ENCODE measurements at regions not wholly inside any gene's neighbourhood (a gene's known extent, or its start where the extent isn't known, plus 50 kb on each side); places are given as distances from the start of the nearest gene placed in this dataset.
A peak's percentile ranks its signal among the peaks of the same experiment; 100 is the strongest.

- ATAC-seq (ENCODE audit: low read depth) = peak; percentile 36; the same call in 1 of the 3 replicates
- no peak for DNase-seq (ENCODE audit: low spot score)
- no peaks in the 10 kb centered on the region for H3K36me3 ChIP-seq (ENCODE audit: low read depth)
Measured at GRCh38 chr21:17045214-17045853, 467.5 kb upstream of the CXADR start.

GRCh38 chr21:17048974-17049373 lies 463.9 kb upstream of the CXADR start:
- TF ChIP-seq CTCF (IDR thresholded peaks at IDR 0.05; ENCODE audit: poor library complexity, severe bottlenecking) = no peak
- Histone ChIP-seq H3K27me3 (ENCODE audit: insufficient read depth, poor library complexity, severe bottlenecking) (no peaks in the 10 kb centered on the region), H3K36me3 (ENCODE audit: low read depth) (no peaks in the 10 kb centered on the region), H3K27ac (ENCODE audit: poor library complexity, severe bottlenecking) (no peak overlapping the region), H3K4me3 (ENCODE audit: severe bottlenecking) (no peak overlapping the region), H3K4me1 (ENCODE audit: insufficient read depth, poor library complexity, severe bottlenecking) (no peaks in the 10 kb centered on the region), H3K9me3 (ENCODE audit: severe bottlenecking) (no peaks in the 10 kb centered on the region)
- ATAC-seq (ENCODE audit: low read depth) = no peak
- no peak for DNase-seq (ENCODE audit: low spot score)

More at GRCh38 chr21:17045214-17045853, 467.5 kb upstream of the CXADR start:
- H3K4me3 ChIP-seq (ENCODE audit: severe bottlenecking) = no peak overlapping the region
- H3K9me3 ChIP-seq (ENCODE audit: severe bottlenecking) = no peaks in the 10 kb centered on the region
- no peak overlapping the region for H3K27ac ChIP-seq (ENCODE audit: poor library complexity, severe bottlenecking)
- no peaks in the 10 kb centered on the region for H3K27me3 ChIP-seq (ENCODE audit: insufficient read depth, poor library complexity, severe bottlenecking)
- peak; percentile 51 for TF ChIP-seq CTCF (IDR thresholded peaks at IDR 0.05; ENCODE audit: poor library complexity, severe bottlenecking)
- H3K4me1 ChIP-seq (ENCODE audit: insufficient read depth, poor library complexity, severe bottlenecking) = no peaks in the 10 kb centered on the region

- no peaks in the 10 kb centered on the region for H3K36me3 ChIP-seq (ENCODE audit: low read depth)
Measured at GRCh38 chr21:17050156-17050555, 462.7 kb upstream of the CXADR start.

GRCh38 chr21:17050646-17051045 lies 462.2 kb upstream of the CXADR start:
- no peaks in the 10 kb centered on the region for H3K9me3 ChIP-seq (ENCODE audit: severe bottlenecking)
- H3K36me3 ChIP-seq (ENCODE audit: low read depth) = no peaks in the 10 kb centered on the region
- ATAC-seq (ENCODE audit: low read depth) = no peak
- DNase-seq (ENCODE audit: low spot score) = no peak
- no peak overlapping the region for H3K27ac ChIP-seq (ENCODE audit: poor library complexity, severe bottlenecking)
- no peaks in the 10 kb centered on the region for H3K4me1 ChIP-seq (ENCODE audit: insufficient read depth, poor library complexity, severe bottlenecking)
- no peaks in the 10 kb centered on the region for H3K27me3 ChIP-seq (ENCODE audit: insufficient read depth, poor library complexity, severe bottlenecking)
- no peak for TF ChIP-seq CTCF (IDR thresholded peaks at IDR 0.05; ENCODE audit: poor library complexity, severe bottlenecking)
- H3K4me3 ChIP-seq (ENCODE audit: severe bottlenecking) = no peak overlapping the region

More at GRCh38 chr21:17050156-17050555, 462.7 kb upstream of the CXADR start:
- no peaks in the 10 kb centered on the region for H3K4me1 ChIP-seq (ENCODE audit: insufficient read depth, poor library complexity, severe bottlenecking)
- H3K4me3 ChIP-seq (ENCODE audit: severe bottlenecking) = no peak overlapping the region
- no peak overlapping the region for H3K27ac ChIP-seq (ENCODE audit: poor library complexity, severe bottlenecking)
- H3K9me3 ChIP-seq (ENCODE audit: severe bottlenecking) = no peaks in the 10 kb centered on the region
- H3K27me3 ChIP-seq (ENCODE audit: insufficient read depth, poor library complexity, severe bottlenecking) = no peaks in the 10 kb centered on the region
- DNase-seq (ENCODE audit: low spot score) (no peak), ATAC-seq (ENCODE audit: low read depth) (no peak)
- no peak for TF ChIP-seq CTCF (IDR thresholded peaks at IDR 0.05; ENCODE audit: poor library complexity, severe bottlenecking)

GRCh38 chr21:17051054-17051453 lies 461.8 kb upstream of the CXADR start:
- no peaks in the 10 kb centered on the region for H3K27me3 ChIP-seq (ENCODE audit: insufficient read depth, poor library complexity, severe bottlenecking)
- no peaks in the 10 kb centered on the region for H3K4me1 ChIP-seq (ENCODE audit: insufficient read depth, poor library complexity, severe bottlenecking)
- no peak for ATAC-seq (ENCODE audit: low read depth)
- no peak overlapping the region for H3K4me3 ChIP-seq (ENCODE audit: severe bottlenecking)
- no peak for DNase-seq (ENCODE audit: low spot score)
- H3K27ac ChIP-seq (ENCODE audit: poor library complexity, severe bottlenecking) = no peak overlapping the region
- no peaks in the 10 kb centered on the region for H3K9me3 ChIP-seq (ENCODE audit: severe bottlenecking)
- H3K36me3 ChIP-seq (ENCODE audit: low read depth) = no peaks in the 10 kb centered on the region
- no peak for TF ChIP-seq CTCF (IDR thresholded peaks at IDR 0.05; ENCODE audit: poor library complexity, severe bottlenecking)

All from RWPE2 (cell line).